AG10803 (cell line): ENCODE measurements at regions not wholly inside any gene's neighbourhood (a gene's known extent, or its start where the extent isn't known, plus 50 kb on each side); places are given as distances from the start of the nearest gene placed in this dataset.

Experiments
- DNase-seq: peaks from one replicate; pipeline ENCODE4 v3.0.0; 2010; ENCODE audit warnings: low read depth
- H3K4me3 ChIP-seq: 2 replicates; pipeline ENCODE4 v1.5.1; 2011; ENCODE audit warnings: mild to moderate bottlenecking, low read length, control low read depth
- CTCF ChIP-seq: conservative IDR thresholded peaks from 2 replicates; pipeline ENCODE4 v1.5.1; 2011; ENCODE audit warnings: mild to moderate bottlenecking, low read length, control low read depth, inconsistent platforms

GRCh38 chr1:55331351-55331750 is 116.2 kb upstream of the USP24 start:
- no peak overlapping the region for H3K4me3 ChIP-seq
- no peak for DNase-seq
- TF ChIP-seq CTCF = no peak

GRCh38 chr1:55329808-55330432 is 114.8 kb upstream of the USP24 start:
- no peak for DNase-seq
- TF ChIP-seq CTCF = no peak
- H3K4me3 ChIP-seq = no peak overlapping the region

- TF ChIP-seq CTCF = no peak
- no peak for DNase-seq
- H3K4me3 ChIP-seq = no peak overlapping the region
Observed at GRCh38 chr1:55329091-55329490, 113.9 kb upstream of the USP24 start.

- no peak for TF ChIP-seq CTCF
- H3K4me3 ChIP-seq = no peak overlapping the region
- DNase-seq = no peak
Observed at GRCh38 chr1:55326496-55327243, 111.5 kb upstream of the USP24 start.

GRCh38 chr1:55323760-55324159 is 108.6 kb upstream of the USP24 start:
- no peak for DNase-seq
- no peak for TF ChIP-seq CTCF
- H3K4me3 ChIP-seq = no peak overlapping the region

- no peak for DNase-seq
- no peak for TF ChIP-seq CTCF
- H3K4me3 ChIP-seq = no peak overlapping the region
Observed at GRCh38 chr1:55322842-55323241, 107.7 kb upstream of the USP24 start.

- TF ChIP-seq CTCF = no peak
- DNase-seq = peak; percentile 15
Observed at GRCh38 chr1:55321942-55322341, 106.8 kb upstream of the USP24 start.

More at GRCh38 chr1:55321942-55322341, 106.8 kb upstream of the USP24 start:
- H3K4me3 ChIP-seq = no peak overlapping the region
